ENCODE measurements at regions not wholly inside any gene's neighbourhood (a gene's known extent, or its start where the extent isn't known, plus 50 kb on each side); places are given as distances from the start of the nearest gene placed in this dataset.
A peak's percentile ranks its signal among the peaks of the same experiment; 100 is the strongest.

DNA sequence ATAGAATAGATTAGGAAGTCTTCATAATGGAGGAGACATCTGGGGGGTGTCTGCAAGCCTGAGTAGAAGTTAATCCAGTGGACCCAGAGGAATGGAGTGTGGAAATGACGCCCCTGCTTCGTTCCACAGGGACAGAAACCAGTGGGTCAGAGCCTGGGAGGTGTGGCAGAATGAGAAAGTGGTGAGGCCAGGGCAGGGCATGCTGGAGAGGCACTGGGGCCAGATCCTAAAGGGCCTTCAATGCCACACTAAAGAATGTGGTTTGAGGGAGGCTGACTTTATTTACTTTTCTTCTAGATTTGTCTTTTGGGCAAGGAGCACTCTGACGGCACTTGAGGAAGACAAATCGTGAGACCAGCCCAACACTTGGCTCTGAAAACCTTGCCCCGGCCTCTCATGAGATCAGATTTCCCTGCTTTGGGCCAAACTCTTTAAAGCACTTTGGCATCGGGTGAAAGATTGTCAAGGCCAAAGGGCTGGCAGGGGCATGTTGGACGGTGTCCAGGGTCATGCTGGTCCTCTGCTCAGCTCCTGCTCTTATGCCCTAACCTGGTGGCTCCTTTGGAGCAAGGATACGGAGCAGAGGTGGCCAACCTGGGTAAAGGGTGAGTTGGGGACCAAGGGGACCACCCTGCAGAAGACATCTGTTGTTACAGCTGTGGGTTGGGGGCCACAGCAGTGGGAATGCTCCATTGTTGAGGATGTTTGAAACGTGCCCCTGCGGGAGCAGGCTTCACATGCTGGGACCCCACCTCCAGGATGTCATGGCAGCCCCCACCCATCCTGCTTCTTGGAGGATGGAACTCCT is 157.0 kb upstream of the ZMIZ1 start:
- Mint-ChIP-seq H3K4me1 (ENCODE audit: low read depth) (peaks cover 19% of the 10 kb centered on the region), H3K36me3 (ENCODE audit: low read depth) (no peaks in the 10 kb centered on the region), H3K9me3 (ENCODE audit: low read depth) (no peaks in the 10 kb centered on the region), H3K27me3 (ENCODE audit: low read depth) (peaks cover 12% of the 10 kb centered on the region), H3K27ac (ENCODE audit: unreplicated experiment) (no peak overlapping the region), H3K4me3 (ENCODE audit: unreplicated experiment) (no peak overlapping the region)
- TF ChIP-seq, protein P1, sequence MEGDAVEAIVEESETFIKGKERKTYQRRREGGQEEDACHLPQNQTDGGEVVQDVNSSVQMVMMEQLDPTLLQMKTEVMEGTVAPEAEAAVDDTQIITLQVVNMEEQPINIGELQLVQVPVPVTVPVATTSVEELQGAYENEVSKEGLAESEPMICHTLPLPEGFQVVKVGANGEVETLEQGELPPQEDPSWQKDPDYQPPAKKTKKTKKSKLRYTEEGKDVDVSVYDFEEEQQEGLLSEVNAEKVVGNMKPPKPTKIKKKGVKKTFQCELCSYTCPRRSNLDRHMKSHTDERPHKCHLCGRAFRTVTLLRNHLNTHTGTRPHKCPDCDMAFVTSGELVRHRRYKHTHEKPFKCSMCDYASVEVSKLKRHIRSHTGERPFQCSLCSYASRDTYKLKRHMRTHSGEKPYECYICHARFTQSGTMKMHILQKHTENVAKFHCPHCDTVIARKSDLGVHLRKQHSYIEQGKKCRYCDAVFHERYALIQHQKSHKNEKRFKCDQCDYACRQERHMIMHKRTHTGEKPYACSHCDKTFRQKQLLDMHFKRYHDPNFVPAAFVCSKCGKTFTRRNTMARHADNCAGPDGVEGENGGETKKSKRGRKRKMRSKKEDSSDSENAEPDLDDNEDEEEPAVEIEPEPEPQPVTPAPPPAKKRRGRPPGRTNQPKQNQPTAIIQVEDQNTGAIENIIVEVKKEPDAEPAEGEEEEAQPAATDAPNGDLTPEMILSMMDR (IDR thresholded peaks at IDR 0.05) = no peak
- DNase-seq (ENCODE audit: low spot score) = no peak

DNA sequence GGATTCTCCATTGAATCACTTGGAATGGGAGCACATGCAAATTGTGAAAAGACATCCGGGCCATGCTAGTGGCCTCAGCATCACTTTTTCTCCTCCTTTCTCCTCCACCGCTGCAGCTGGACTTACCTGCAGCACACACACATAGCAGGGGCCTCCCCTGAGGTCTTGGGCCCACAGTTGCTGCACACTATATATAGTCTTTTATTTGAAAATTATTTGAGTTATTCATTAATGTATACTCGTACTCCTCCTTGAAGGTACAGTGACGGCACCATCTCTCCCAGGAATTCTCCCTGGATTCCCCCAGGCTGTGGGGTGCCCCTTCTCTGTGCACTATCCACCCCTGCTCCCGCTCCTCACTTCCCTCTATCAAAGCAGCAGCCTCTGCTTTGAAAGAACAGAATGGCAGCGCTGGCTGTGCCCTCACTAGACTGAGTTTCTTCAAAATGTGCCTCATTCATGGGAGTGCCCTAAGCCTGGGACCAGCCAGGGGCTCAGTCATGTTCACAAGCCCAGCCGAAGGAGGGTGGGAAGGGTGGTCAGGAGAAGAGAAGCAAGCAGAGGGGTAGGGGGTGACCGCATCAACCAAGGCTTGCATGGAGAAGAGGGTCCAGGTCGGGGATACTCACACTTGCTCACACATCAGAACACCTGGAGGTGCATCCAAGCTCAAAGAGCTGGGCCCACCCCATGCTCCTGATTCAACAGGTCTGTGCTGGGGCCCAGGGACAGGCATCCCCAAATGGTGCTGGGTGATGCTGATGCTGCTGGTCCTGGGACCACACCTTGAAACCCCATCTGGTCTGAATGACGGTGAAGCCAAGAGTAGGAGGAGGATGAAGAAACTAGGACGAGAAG is 156.2 kb upstream of the ZMIZ1 start:
- no peak for DNase-seq (ENCODE audit: low spot score)
- Mint-ChIP-seq H3K36me3 (ENCODE audit: low read depth) (no peaks in the 10 kb centered on the region), H3K27me3 (ENCODE audit: low read depth) (peaks cover 6% of the 10 kb centered on the region), H3K9me3 (ENCODE audit: low read depth) (no peaks in the 10 kb centered on the region), H3K4me1 (ENCODE audit: low read depth) (peaks cover 19% of the 10 kb centered on the region), H3K4me3 (ENCODE audit: unreplicated experiment) (no peak overlapping the region), H3K27ac (ENCODE audit: unreplicated experiment) (no peak overlapping the region)
- TF ChIP-seq, protein P1 (IDR thresholded peaks at IDR 0.05) = no peak

DNA sequence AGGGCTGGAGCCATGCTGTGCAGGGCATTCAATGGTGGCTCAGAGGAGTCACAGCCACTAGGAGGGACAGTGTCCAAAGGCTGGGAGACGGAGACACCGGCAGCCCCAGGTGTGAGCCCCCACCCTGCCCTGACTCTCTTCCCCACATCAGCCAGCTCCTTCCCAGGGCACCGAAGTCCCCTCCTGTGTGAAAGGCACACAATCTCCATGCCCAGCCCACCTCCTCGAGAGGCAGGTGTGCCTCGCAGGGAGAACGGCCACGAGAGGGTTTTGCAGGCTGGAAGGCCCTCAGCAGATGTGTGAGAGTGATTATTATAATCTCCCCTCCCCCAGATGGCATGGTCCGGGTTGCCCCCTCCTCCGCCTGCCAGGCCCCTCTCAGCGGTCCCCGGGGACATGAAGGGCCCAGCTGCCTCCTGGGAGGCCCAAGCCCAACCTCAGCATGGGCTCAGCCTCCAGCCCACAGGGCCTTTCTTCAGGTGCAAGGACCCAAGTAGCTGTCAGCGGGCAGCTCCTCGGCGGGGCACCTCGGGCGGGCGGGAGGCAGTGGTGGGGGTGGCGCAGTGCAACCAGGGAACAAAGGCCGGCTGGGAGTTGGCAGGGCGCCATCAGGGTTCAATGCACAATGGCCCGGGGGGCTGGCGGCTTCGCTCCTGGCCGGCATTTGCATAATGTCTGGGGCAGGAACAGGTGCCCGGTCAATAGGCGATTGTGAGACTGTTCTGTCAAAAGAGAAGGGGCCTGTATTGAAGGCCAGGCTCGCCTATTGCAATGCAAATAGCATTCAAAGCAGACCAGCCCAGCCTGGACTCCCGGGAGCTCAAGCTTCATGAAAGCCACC is 155.3 kb upstream of the ZMIZ1 start:
- Mint-ChIP-seq H3K4me3 (ENCODE audit: unreplicated experiment) (no peak overlapping the region), H3K9me3 (ENCODE audit: low read depth) (no peaks in the 10 kb centered on the region), H3K36me3 (ENCODE audit: low read depth) (no peaks in the 10 kb centered on the region), H3K4me1 (ENCODE audit: low read depth) (peaks cover 19% of the 10 kb centered on the region), H3K27ac (ENCODE audit: unreplicated experiment) (no peak overlapping the region), H3K27me3 (ENCODE audit: low read depth) (peaks cover 5% of the 10 kb centered on the region)
- DNase-seq (ENCODE audit: low spot score) = peak; percentile 61
- TF ChIP-seq, protein P1 (IDR thresholded peaks at IDR 0.05) = no peak

DNA sequence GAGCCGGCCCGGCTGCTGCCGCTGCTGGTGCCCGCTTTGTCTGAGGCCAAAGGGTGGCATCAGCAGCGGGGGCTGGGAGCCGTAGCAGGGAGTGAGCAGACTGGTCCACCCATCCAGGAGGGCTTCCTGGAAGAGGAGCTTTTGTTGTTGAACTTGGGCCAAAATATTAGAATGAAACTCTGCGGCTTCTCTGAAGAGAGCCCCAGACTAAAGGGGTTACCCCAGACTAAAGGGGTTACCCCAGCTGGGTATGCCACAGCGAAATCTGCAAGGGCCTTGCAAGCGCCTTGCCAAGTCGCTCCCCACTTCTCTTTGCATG is 154.7 kb upstream of the ZMIZ1 start:
- Mint-ChIP-seq H3K4me3 (ENCODE audit: unreplicated experiment) (no peak overlapping the region), H3K9me3 (ENCODE audit: low read depth) (no peaks in the 10 kb centered on the region), H3K36me3 (ENCODE audit: low read depth) (no peaks in the 10 kb centered on the region), H3K27me3 (ENCODE audit: low read depth) (no peaks in the 10 kb centered on the region), H3K4me1 (ENCODE audit: low read depth) (peaks cover 19% of the 10 kb centered on the region), H3K27ac (ENCODE audit: unreplicated experiment) (no peak overlapping the region)
- TF ChIP-seq, protein P1 (IDR thresholded peaks at IDR 0.05) = no peak
- peak; percentile 40 for DNase-seq (ENCODE audit: low spot score)
